ENCODE measurements at regions not wholly inside any gene's neighbourhood (a gene's known extent, or its start where the extent isn't known, plus 50 kb on each side); places are given as distances from the start of the nearest gene placed in this dataset.

DNA sequence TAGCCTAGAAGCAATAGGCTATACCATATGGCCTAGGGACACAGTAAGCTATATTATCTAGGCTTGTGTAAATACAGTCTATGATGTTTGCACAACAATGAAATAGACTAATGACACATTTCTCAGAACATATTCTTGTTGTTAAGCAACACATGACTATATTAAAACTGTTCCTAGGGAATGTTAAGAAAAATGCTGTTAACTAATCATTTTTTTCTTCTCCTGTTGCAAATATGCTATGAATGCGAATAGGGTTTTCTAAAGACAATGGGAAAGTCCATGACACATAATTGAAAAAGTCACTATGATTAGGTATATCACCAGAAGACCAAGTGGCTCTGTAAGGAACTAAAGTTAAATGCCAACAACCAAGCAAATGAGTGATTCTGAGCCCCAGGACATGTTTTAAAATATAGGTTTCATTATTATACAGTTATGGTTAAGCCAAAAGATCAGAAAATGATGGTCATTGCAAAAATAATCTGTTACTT lies 454.0 kb upstream of the SORCS1 start:
- CTCF ChIA-PET, result no interaction called here
- intact Hi-C loops (cut with micrococcal nuclease; ENCODE audit: unreplicated experiment), result no loop called here

DNA sequence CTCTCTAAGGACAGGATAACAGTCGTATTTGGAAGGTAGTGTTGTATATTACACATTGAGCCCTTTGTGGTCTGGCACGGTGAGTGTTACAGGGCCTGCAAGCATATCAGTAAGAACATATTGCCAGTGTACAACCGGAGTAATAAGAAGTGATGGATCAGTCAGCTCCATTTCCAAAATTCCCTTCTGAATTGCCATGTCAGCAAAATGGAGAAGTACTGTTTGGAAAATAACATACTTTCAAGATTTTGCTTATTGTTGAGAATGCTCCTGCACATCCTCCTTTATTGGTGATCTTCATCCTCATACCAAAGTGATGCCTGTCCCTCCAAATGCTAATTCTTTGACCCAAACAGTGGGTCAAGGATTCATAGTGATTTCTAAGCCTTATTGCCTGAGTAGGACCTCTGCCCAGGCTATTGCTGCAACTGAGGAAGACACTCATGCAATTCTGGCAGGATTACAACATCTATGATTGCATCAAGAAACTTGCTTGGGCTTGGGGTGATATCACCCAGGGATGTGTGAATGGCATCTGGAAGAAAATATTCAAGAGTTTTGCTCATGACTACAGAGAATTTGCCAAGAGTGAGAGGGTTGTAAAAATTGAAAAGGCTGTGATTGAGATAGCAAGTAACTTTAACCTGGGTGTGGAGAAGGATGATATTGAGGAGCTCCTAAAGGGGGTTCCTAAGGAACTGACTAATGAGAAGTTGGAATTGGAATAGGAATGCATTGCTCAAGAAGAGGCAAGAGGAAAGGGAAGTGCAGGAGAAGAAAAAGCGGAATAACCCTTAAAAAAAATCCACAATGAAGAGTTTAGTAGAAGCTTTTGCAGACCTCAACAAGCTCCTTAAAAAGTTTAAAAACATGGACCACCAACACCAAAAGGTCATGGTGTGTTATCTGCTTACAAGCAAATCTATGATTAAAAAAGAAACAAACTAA lies 452.2 kb upstream of the SORCS1 start:
- no peaks in the 10 kb centered on the region for H3K36me3 ChIP-seq (ENCODE audit: low read depth)
- no peak overlapping the region for H2AFZ ChIP-seq
- intact Hi-C loops (cut with micrococcal nuclease; ENCODE audit: unreplicated experiment), result no loop called here
- no peak for DNase-seq
- no peak overlapping the region for H3K4me2 ChIP-seq
- H3K9me3 ChIP-seq (ENCODE audit: insufficient read depth, low read depth), result no peaks in the 10 kb centered on the region
- ChIA-PET CTCF (no interaction called here), POLR2A (ENCODE audit: unreplicated experiment) (no interaction called here)
- H3K79me2 ChIP-seq (ENCODE audit: low read depth), result no peaks in the 10 kb centered on the region
- H3K27ac ChIP-seq, result no peak overlapping the region
- no peaks in the 10 kb centered on the region for H4K20me1 ChIP-seq (ENCODE audit: insufficient read depth)
- no peaks in the 10 kb centered on the region for H3F3A ChIP-seq (ENCODE audit: insufficient read depth, low read depth)
- no peak overlapping the region for H3K4me3 ChIP-seq
- no peaks in the 10 kb centered on the region for H3K4me1 ChIP-seq (replicated peaks; ENCODE audit: insufficient read depth)
- H3K27me3 ChIP-seq (ENCODE audit: insufficient read depth, low read depth), result no peaks in the 10 kb centered on the region
- TF ChIP-seq, protein P1, sequence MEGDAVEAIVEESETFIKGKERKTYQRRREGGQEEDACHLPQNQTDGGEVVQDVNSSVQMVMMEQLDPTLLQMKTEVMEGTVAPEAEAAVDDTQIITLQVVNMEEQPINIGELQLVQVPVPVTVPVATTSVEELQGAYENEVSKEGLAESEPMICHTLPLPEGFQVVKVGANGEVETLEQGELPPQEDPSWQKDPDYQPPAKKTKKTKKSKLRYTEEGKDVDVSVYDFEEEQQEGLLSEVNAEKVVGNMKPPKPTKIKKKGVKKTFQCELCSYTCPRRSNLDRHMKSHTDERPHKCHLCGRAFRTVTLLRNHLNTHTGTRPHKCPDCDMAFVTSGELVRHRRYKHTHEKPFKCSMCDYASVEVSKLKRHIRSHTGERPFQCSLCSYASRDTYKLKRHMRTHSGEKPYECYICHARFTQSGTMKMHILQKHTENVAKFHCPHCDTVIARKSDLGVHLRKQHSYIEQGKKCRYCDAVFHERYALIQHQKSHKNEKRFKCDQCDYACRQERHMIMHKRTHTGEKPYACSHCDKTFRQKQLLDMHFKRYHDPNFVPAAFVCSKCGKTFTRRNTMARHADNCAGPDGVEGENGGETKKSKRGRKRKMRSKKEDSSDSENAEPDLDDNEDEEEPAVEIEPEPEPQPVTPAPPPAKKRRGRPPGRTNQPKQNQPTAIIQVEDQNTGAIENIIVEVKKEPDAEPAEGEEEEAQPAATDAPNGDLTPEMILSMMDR (conservative IDR thresholded peaks at IDR 0.05), result no peak
- no peak for TF ChIP-seq EZH2 (IDR thresholded peaks at IDR 0.05; ENCODE audit: low read depth)
- BruUV-seq (replicated peaks), result no TSS peak
- no peaks in the 10 kb centered on the region for H3K9me2 ChIP-seq (ENCODE audit: insufficient read depth)

More for the DNA sequence above, 454.0 kb upstream of the SORCS1 start:
- Histone ChIP-seq H4K20me1 (ENCODE audit: insufficient read depth) (no peaks in the 10 kb centered on the region), H3K36me3 (ENCODE audit: low read depth) (no peaks in the 10 kb centered on the region), H3K4me3 (no peak overlapping the region), H3K4me1 (replicated peaks; ENCODE audit: insufficient read depth) (no peaks in the 10 kb centered on the region), H3K27ac (no peak overlapping the region), H3K9me3 (ENCODE audit: insufficient read depth, low read depth) (no peaks in the 10 kb centered on the region), H2AFZ (no peak overlapping the region), H3K9me2 (ENCODE audit: insufficient read depth) (no peaks in the 10 kb centered on the region), H3K79me2 (ENCODE audit: low read depth) (no peaks in the 10 kb centered on the region), H3F3A (ENCODE audit: insufficient read depth, low read depth) (no peaks in the 10 kb centered on the region), H3K4me2 (no peak overlapping the region), H3K27me3 (ENCODE audit: insufficient read depth, low read depth) (no peaks in the 10 kb centered on the region)
- DNase-seq, result no peak
- BruUV-seq (replicated peaks), result no TSS peak
- TF ChIP-seq, protein P1 (conservative IDR thresholded peaks at IDR 0.05), result no peak
- TF ChIP-seq EZH2 (IDR thresholded peaks at IDR 0.05; ENCODE audit: low read depth), result no peak
- POLR2A ChIA-PET (ENCODE audit: unreplicated experiment), result no interaction called here

DNA sequence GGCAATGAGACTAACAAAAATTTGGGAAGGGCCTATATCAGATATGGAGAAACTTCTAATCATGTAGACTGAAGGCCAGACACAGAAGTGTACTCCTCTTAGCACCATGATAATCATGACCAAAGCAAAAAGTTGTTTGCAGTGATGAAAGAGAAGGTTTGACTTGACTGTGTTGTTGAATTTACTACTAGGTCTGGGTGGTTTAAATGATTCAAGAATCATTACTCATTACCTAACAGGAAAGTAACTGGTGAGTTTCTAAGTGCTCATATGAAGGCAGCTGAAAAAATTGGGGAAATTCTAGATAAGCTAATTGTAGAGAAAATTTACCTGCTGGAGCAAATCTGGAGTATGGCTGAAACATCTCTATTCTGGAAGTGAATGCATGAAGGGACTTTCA lies 451.5 kb upstream of the SORCS1 start:
- no peaks in the 10 kb centered on the region for H3F3A ChIP-seq (ENCODE audit: insufficient read depth, low read depth)
- H3K27ac ChIP-seq, result no peak overlapping the region
- no peaks in the 10 kb centered on the region for H3K36me3 ChIP-seq (ENCODE audit: low read depth)
- intact Hi-C loops (cut with micrococcal nuclease; ENCODE audit: unreplicated experiment), result no loop called here
- no peaks in the 10 kb centered on the region for H4K20me1 ChIP-seq (ENCODE audit: insufficient read depth)
- H3K9me3 ChIP-seq (ENCODE audit: insufficient read depth, low read depth), result no peaks in the 10 kb centered on the region
- no peak overlapping the region for H3K4me2 ChIP-seq
- no peaks in the 10 kb centered on the region for H3K4me1 ChIP-seq (replicated peaks; ENCODE audit: insufficient read depth)
- no peak overlapping the region for H3K4me3 ChIP-seq
- H2AFZ ChIP-seq, result no peak overlapping the region
- POLR2A ChIA-PET (ENCODE audit: unreplicated experiment), result no interaction called here
- no peaks in the 10 kb centered on the region for H3K79me2 ChIP-seq (ENCODE audit: low read depth)
- no TSS peak for BruUV-seq (replicated peaks)
- TF ChIP-seq EZH2 (IDR thresholded peaks at IDR 0.05; ENCODE audit: low read depth), result no peak
- DNase-seq, result no peak
- H3K9me2 ChIP-seq (ENCODE audit: insufficient read depth), result no peaks in the 10 kb centered on the region
- CTCF ChIA-PET, result no interaction called here
- no peaks in the 10 kb centered on the region for H3K27me3 ChIP-seq (ENCODE audit: insufficient read depth, low read depth)

Data from PC-9 (cell line).